Activated CD8-positive, alpha-beta T cell treated with anti-CD3 and anti-CD28 coated beads for 36 hours (primary cell): ENCODE measurements at regions not wholly inside any gene's neighbourhood (a gene's known extent, or its start where the extent isn't known, plus 50 kb on each side); places are given as distances from the start of the nearest gene placed in this dataset.

Source experiments
- ATAC-seq: fragments of 200-7000 bp; cut with Tn5 transposase; one replicate; pipeline ENCODE4 v1.10.0; 2021; ENCODE audit warnings: mild to moderate bottlenecking, moderate library complexity
- CTCF ChIA-PET: fragments of 350-600 bp; sonication (Branson Sonifier 250); formaldehyde crosslinking; loops from one replicate; lab custom pipeline; 2021; ENCODE audit warnings: antibody characterized with exemption; lab: Charles Lee
- POLR2A ChIA-PET: fragments of 350-600 bp; sonication (Branson Sonifier 250); formaldehyde crosslinking; loops from one replicate; lab custom pipeline; 2021; ENCODE audit warnings: antibody characterized with exemption; lab: Charles Lee
- DNase-seq: peaks from one replicate; pipeline ENCODE4 v3.0.0-alpha.2; 2020
- H3K27ac Mint-ChIP-seq: one replicate; pipeline ENCODE4 v1.8.0; 2021; ENCODE audit warnings: mild to moderate bottlenecking, mixed read lengths
- H3K27me3 Mint-ChIP-seq: one replicate; pipeline ENCODE4 v1.8.0; 2021; ENCODE audit warnings: mixed read lengths
- H3K36me3 Mint-ChIP-seq: one replicate; pipeline ENCODE4 v1.8.0; 2021; ENCODE audit warnings: low read depth, mixed read lengths
- H3K4me1 Mint-ChIP-seq: one replicate; pipeline ENCODE4 v1.8.0; 2021; ENCODE audit warnings: low read depth, mixed read lengths
- H3K4me3 Mint-ChIP-seq: one replicate; pipeline ENCODE4 v1.8.0; 2021; ENCODE audit warnings: mild to moderate bottlenecking, moderate library complexity, mixed read lengths
- H3K9me3 Mint-ChIP-seq: one replicate; pipeline ENCODE4 v1.8.0; 2021; ENCODE audit warnings: mixed read lengths
- CTCF ChIP-seq: fragments of 200-600 bp; IDR thresholded peaks from one replicate; pipeline ENCODE4 v1.8.0; 2022; ENCODE audit warnings: antibody characterized with exemption, mild to moderate bottlenecking
- intact Hi-C: fragments of 100-400 bp; cut with micrococcal nuclease; formaldehyde crosslinking; loops from one replicate; pipeline ENCODE4 v1.10.0; 2022

GRCh38 chr12:29940811-29941210, 157.1 kb upstream of the TMTC1 start:
- H3K4me3 Mint-ChIP-seq, result no peak overlapping the region
- POLR2A ChIA-PET, result no interaction called here
- H3K4me1 Mint-ChIP-seq, result no peaks in the 10 kb centered on the region
- peaks cover 2% of the 10 kb centered on the region for H3K9me3 Mint-ChIP-seq
- no peak for TF ChIP-seq CTCF
- DNase-seq (no peak), ATAC-seq (no peak)
- no peaks in the 10 kb centered on the region for H3K36me3 Mint-ChIP-seq
- CTCF ChIA-PET, result no interaction called here
- H3K27me3 Mint-ChIP-seq, result no peaks in the 10 kb centered on the region
- intact Hi-C loops, result no loop called here
- H3K27ac Mint-ChIP-seq, result no peak overlapping the region

- ChIA-PET POLR2A (no interaction called here), CTCF (no interaction called here)
- DNase-seq, result no peak
Measured at GRCh38 chr12:29930503-29930902, 146.8 kb upstream of the TMTC1 start.

GRCh38 chr12:29929295-29929694, 145.6 kb upstream of the TMTC1 start:
- H3K9me3 Mint-ChIP-seq, result no peaks in the 10 kb centered on the region
- TF ChIP-seq CTCF, result no peak
- intact Hi-C loops, result no loop called here
- CTCF ChIA-PET, result no interaction called here
- DNase-seq (no peak), ATAC-seq (no peak)
- H3K27me3 Mint-ChIP-seq, result no peaks in the 10 kb centered on the region
- no peaks in the 10 kb centered on the region for H3K4me1 Mint-ChIP-seq
- POLR2A ChIA-PET, result no interaction called here
- no peak overlapping the region for H3K4me3 Mint-ChIP-seq
- H3K27ac Mint-ChIP-seq, result no peak overlapping the region
- no peaks in the 10 kb centered on the region for H3K36me3 Mint-ChIP-seq

More at GRCh38 chr12:29930503-29930902, 146.8 kb upstream of the TMTC1 start:
- Mint-ChIP-seq H3K4me3 (no peak overlapping the region), H3K27ac (no peak overlapping the region), H3K9me3 (no peaks in the 10 kb centered on the region), H3K27me3 (no peaks in the 10 kb centered on the region), H3K4me1 (no peaks in the 10 kb centered on the region), H3K36me3 (no peaks in the 10 kb centered on the region)
- no peak for ATAC-seq
- intact Hi-C loops, result no loop called here
- TF ChIP-seq CTCF, result no peak

- no peaks in the 10 kb centered on the region for H3K4me1 Mint-ChIP-seq
- POLR2A ChIA-PET, result no interaction called here
- ATAC-seq (no peak), DNase-seq (no peak)
- H3K4me3 Mint-ChIP-seq, result no peak overlapping the region
- no peaks in the 10 kb centered on the region for H3K27me3 Mint-ChIP-seq
- no peak for TF ChIP-seq CTCF
- intact Hi-C loops, result no loop called here
- CTCF ChIA-PET, result no interaction called here
- H3K9me3 Mint-ChIP-seq, result peaks cover 4% of the 10 kb centered on the region
- H3K36me3 Mint-ChIP-seq, result no peaks in the 10 kb centered on the region
- no peak overlapping the region for H3K27ac Mint-ChIP-seq
Measured at GRCh38 chr12:29921307-29921706, 137.6 kb upstream of the TMTC1 start.

GRCh38 chr12:29908157-29908556, 124.4 kb upstream of the TMTC1 start:
- DNase-seq (no peak), ATAC-seq (no peak)
- Mint-ChIP-seq H3K27me3 (peaks cover 4% of the 10 kb centered on the region), H3K36me3 (no peaks in the 10 kb centered on the region), H3K4me3 (no peak overlapping the region), H3K4me1 (no peaks in the 10 kb centered on the region), H3K9me3 (peaks cover 2% of the 10 kb centered on the region), H3K27ac (no peak overlapping the region)
- TF ChIP-seq CTCF, result no peak
- ChIA-PET CTCF (no interaction called here), POLR2A (no interaction called here)
- intact Hi-C loops, result no loop called here
